GM12875 (cell line): ENCODE measurements at regions not wholly inside any gene's neighbourhood (a gene's known extent, or its start where the extent isn't known, plus 50 kb on each side); places are given as distances from the start of the nearest gene placed in this dataset.

ENCODE experiments used
- H3K4me3 ChIP-seq: one replicate; pipeline ENCODE4 v1.5.1; 2011; ENCODE audit warnings: low read depth, low read length, control low read depth
- CTCF ChIP-seq: IDR thresholded peaks from 2 replicates; pipeline ENCODE4 v1.5.1; 2011; ENCODE audit warnings: low read depth, mild to moderate bottlenecking, control low read depth, inconsistent platforms, low read length, moderate library complexity, borderline replicate concordance; ENCODE audit not compliant: insufficient read depth

- no peak overlapping the region for H3K4me3 ChIP-seq
- no peak for TF ChIP-seq CTCF
Measured at GRCh38 chrX:93528917-93529316, 144.5 kb downstream of the NAP1L3 start.
